ENCODE measurements at regions not wholly inside any gene's neighbourhood (a gene's known extent, or its start where the extent isn't known, plus 50 kb on each side); places are given as distances from the start of the nearest gene placed in this dataset.

DNA sequence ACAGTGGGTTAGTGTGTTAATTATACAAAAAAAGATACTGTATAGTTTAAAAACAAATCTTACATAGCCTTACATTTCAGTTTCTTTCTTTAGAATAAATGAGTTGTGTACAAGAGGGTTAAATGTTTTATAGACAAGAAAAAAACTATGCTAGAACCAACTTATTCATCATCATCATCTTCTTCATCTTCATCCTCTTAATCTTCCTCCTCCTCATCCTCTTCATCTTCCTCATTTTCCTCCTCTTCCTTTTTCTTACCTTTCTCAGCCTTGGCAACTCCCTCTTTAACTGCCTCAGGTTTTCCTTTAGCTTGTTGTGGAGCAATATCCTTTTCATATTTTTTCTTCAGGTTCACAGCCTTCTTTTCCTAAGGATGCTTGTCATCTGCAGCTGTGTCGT is 53.7 kb downstream of the RPS12 start:
- TF ChIP-seq, protein P1, sequence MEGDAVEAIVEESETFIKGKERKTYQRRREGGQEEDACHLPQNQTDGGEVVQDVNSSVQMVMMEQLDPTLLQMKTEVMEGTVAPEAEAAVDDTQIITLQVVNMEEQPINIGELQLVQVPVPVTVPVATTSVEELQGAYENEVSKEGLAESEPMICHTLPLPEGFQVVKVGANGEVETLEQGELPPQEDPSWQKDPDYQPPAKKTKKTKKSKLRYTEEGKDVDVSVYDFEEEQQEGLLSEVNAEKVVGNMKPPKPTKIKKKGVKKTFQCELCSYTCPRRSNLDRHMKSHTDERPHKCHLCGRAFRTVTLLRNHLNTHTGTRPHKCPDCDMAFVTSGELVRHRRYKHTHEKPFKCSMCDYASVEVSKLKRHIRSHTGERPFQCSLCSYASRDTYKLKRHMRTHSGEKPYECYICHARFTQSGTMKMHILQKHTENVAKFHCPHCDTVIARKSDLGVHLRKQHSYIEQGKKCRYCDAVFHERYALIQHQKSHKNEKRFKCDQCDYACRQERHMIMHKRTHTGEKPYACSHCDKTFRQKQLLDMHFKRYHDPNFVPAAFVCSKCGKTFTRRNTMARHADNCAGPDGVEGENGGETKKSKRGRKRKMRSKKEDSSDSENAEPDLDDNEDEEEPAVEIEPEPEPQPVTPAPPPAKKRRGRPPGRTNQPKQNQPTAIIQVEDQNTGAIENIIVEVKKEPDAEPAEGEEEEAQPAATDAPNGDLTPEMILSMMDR (IDR thresholded peaks at IDR 0.05; ENCODE audit: low read length, missing control alignments): no peak
- no peak overlapping the region for H3K4me3 ChIP-seq (replicated peaks; ENCODE audit: low read depth, low read length)
- DNase-seq (ENCODE audit: low read depth): no peak

DNA sequence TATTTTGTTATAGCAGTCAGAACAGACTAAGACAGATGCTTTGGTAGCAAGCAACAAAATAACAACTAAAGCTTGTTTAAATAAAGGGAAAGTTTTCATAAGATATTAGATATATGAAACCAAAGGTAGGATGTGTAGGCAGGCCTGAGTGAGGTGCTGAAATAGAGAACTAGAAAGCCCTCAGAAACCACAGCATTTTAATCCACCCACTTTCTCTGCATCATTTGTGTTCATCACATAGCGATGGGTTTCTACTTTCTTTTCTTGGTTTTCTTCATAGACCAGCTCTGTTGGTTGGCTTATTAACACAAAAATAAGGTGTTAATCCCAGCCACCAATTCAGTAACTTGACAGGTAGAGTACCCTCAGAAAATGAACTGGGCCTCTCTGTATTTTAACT is 58.6 kb downstream of the RPS12 start:
- no peak for DNase-seq (ENCODE audit: low read depth)
- H3K4me3 ChIP-seq (replicated peaks; ENCODE audit: low read depth, low read length): no peak overlapping the region
- TF ChIP-seq, protein P1 (IDR thresholded peaks at IDR 0.05; ENCODE audit: low read length, missing control alignments): no peak

DNA sequence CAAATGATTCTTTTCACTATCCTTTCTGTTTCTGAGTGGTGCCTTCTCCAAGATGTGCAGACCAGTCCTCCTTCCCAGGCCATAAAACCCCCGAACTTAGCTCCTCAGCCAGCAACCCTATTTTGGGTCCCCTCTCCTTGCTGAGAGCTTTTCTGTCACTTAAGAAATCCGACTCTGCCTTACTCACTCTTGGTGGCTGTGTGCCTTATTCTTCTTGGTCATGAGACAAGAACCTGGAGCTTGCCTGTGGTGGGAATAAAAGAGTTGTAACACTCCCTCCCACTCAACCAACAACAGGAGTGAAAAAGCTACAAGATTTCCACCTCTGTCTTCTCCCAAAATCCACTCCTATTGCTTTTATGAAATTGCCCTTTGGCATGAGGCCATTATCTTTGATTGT is 62.6 kb downstream of the RPS12 start:
- TF ChIP-seq, protein P1 (IDR thresholded peaks at IDR 0.05; ENCODE audit: low read length, missing control alignments): no peak
- no peak overlapping the region for H3K4me3 ChIP-seq (replicated peaks; ENCODE audit: low read depth, low read length)
- no peak for DNase-seq (ENCODE audit: low read depth)

DNA sequence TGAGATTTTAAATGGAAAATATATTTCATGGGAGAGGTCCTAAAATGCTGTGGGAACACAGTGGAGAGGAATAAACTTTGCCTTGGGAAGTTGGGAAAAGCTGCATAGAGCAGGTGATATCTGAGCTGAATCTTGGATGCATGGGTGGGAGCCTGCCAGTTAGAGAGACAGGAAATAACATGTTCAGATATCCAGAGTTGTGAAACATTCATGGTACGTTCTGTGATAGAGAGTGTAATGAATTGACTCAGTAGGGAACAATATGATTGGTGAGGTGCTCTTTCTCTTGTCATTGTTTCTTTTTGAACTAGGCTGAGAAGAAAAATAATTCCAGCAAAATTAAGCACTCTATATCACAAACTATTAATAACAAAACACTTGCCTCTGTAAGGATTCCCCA is 72.8 kb downstream of the RPS12 start:
- TF ChIP-seq, protein P1 (IDR thresholded peaks at IDR 0.05; ENCODE audit: low read length, missing control alignments): no peak
- DNase-seq (ENCODE audit: low read depth): peak; percentile 47
- H3K4me3 ChIP-seq (replicated peaks; ENCODE audit: low read depth, low read length): no peak overlapping the region

DNA sequence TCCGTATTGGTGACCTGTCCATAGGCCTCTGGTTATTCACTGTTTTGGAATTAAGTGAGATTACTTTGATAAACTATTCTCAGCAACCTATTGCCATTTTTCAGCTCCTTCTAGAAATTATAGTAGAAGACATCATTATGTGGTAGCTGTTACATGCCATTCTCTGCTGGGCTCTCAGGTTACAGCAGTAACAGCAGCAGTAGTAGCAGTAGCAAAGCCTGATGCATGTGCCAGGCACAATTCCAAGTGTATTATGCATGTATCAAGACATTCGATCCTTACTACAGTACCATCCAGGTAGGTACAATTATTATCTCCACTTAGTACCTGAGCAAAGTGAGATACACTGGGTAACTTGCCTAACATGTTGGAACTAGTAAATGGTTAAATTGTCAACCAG is 74.3 kb downstream of the RPS12 start:
- H3K4me3 ChIP-seq (replicated peaks; ENCODE audit: low read depth, low read length): no peak overlapping the region
- TF ChIP-seq, protein P1 (IDR thresholded peaks at IDR 0.05; ENCODE audit: low read length, missing control alignments): no peak
- DNase-seq (ENCODE audit: low read depth): no peak

DNA sequence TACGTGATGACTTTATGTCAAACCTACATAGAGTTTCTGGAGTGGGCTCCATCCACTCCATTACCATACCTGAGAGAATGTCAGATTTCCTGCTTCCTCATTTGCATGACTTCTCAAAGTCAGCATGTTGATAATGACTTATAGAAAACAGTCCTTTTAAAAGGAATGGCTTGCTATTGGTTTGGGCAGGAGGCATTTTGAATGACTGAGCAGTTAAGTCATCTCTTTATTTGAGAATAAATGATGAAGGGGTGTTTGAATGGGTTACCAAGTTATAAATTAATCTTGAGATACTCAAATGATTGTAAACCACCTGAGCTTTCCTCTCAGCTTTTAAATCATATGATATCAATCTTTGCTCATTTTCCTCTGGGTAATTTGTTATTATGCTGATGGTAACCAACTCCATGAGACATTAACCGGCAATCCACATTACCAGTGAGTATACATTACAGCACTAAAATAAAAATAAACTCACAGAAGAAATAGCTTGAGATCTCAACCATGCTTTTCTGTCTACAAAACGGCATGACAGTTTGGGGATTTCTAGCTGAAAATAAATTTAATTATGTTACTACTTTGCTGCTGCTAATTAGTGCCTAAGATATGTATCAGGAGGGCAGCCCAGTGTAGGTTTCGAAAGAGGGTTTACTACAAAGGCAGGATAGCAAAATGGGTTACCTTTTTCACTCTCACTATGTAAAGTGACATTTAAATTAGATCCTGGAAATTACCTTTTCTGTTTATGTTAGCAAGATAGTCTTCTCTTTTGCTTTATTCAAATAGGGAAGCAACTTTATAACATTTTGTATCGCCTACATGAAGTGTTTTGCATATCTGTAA is 78.8 kb downstream of the RPS12 start:
- TF ChIP-seq, protein P1 (IDR thresholded peaks at IDR 0.05; ENCODE audit: low read length, missing control alignments): no peak
- H3K4me3 ChIP-seq (replicated peaks; ENCODE audit: low read depth, low read length): no peak overlapping the region
- DNase-seq (ENCODE audit: low read depth): no peak

Measured in fibroblast of pulmonary artery (primary cell).